HepG2 (cell line): ENCODE measurements at regions not wholly inside any gene's neighbourhood (a gene's known extent, or its start where the extent isn't known, plus 50 kb on each side); places are given as distances from the start of the nearest gene placed in this dataset.

Experiments
- CBX2 ChIP-seq, 2 experiments: fragments of 200-600 bp in 1 of 2; sonication (generic); formaldehyde crosslinking in 1 of 2; IDR thresholded peaks; 2 replicates each; pipeline versions ENCODE4 v1.7.0 to v1.8.1; 2018 to 2022; ENCODE audit warnings: low read depth in 2 of 2, low read length in 1 of 2, mild to moderate bottlenecking in 1 of 2, missing genetic modification reagents in 1 of 2
- CTCF ChIP-seq: sonication (generic); formaldehyde crosslinking; IDR thresholded peaks from 2 replicates; pipeline ENCODE4 v1.5.0; 2020; ENCODE audit warnings: mild to moderate bottlenecking, missing genetic modification reagents, moderate library complexity
- IKZF1 ChIP-seq: fragments of 450-650 bp; IDR thresholded peaks from 2 replicates; pipeline ENCODE4 v1.7.1; 2016
- POLR2A ChIP-seq, 2 experiments: IDR thresholded peaks; 2 replicates each; pipeline ENCODE4 v1.6.1; 2011; ENCODE audit warnings: low read depth in 2 of 2, low read length in 2 of 2, mild to moderate bottlenecking in 1 of 2, moderate library complexity in 1 of 2; ENCODE audit not compliant: insufficient read depth in 1 of 2
- RXRA ChIP-seq: sonication (generic); formaldehyde crosslinking; IDR thresholded peaks from 2 replicates; pipeline ENCODE4 v1.5.1; 2020; ENCODE audit warnings: missing genetic modification reagents
- ZNF282 ChIP-seq: fragments of 450-650 bp; IDR thresholded peaks from 2 replicates; pipeline ENCODE4 v1.6.1; 2018; ENCODE audit not compliant: partially characterized antibody
- ZNF547 ChIP-seq: sonication (generic); formaldehyde crosslinking; IDR thresholded peaks from 2 replicates; pipeline ENCODE4 v1.5.1; 2020; ENCODE audit warnings: mild to moderate bottlenecking, missing genetic modification reagents

DNA sequence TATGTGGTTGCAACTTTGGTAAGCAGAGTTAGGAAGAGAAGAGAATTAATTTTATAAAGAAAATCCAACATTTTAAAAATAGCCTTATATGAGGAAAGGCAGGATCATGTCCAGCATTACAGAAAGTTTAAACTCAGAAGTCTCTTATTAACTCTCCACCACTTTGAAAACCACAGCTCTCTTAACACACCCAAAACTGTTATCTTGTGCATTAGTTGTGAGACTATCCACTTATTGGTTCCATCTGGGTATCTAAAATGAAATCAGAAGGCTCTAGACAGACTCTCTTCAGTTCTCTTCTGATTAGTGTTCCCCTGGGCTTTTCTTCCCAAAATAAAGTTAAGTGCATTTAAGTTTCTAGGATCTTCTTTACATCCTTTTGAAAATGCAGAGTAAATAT is 251.5 kb downstream of the TXNL1 start:
- TF ChIP-seq CTCF (CRISPR knock-in tag) (no peak), POLR2A (IDR thresholded peaks at IDR 0.05; ENCODE audit: insufficient read depth in 1 of 2, low read depth in 2 of 2, low read length in 2 of 2) (no peak), RXRA (CRISPR knock-in tag) (no peak), IKZF1 (no peak), ZNF547 (no peak), CBX2 (IDR thresholded peaks at IDR 0.05; ENCODE audit: low read depth, low read length) (no peak), CBX2 (CRISPR knock-in tag; IDR thresholded peaks at IDR 0.05; ENCODE audit: low read depth) (no peak), ZNF282 (no peak)
